ENCODE measurements at regions not wholly inside any gene's neighbourhood (a gene's known extent, or its start where the extent isn't known, plus 50 kb on each side); places are given as distances from the start of the nearest gene placed in this dataset.
A peak's percentile ranks its signal among the peaks of the same experiment; 100 is the strongest.

DNA sequence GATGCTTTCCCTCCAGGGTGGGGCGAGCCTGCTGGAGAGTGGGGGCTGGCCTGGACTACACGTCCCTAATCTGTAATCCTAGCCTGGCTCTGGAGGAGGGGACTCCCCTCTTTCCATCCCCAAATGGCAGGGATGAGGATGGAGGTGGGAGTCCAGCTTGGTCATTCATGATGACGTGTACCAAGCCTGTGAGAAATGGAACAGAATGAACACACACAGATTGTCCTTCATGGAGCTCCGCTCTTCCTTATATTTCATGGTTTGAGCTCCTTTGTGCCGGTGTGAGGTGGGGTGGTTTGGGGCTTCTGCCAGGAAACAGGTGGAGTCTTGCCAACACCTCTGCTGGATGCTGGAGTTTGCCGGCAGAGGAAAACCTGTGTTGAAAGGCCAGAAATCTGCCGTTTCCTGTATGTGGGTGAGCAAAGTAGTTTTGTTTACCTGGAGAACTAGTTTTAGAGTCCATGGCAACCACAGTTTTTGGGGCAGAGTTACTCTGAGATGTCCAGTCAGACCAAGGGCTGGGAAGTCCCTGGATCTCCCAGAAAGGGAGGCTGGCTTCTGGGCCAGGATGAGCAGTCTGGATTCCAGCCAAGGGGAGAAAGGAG lies 417.6 kb upstream of the MEX3C start:
- Mint-ChIP-seq H3K36me3 (ENCODE audit: low read depth) (no peaks in the 10 kb centered on the region), H3K9me3 (no peaks in the 10 kb centered on the region), H3K4me3 (no peak overlapping the region), H3K27ac (no peak overlapping the region), H3K4me1 (no peaks in the 10 kb centered on the region), H3K27me3 (peaks cover 1% of the 10 kb centered on the region)
- DNase-seq = no peak
- ATAC-seq = no peak

DNA sequence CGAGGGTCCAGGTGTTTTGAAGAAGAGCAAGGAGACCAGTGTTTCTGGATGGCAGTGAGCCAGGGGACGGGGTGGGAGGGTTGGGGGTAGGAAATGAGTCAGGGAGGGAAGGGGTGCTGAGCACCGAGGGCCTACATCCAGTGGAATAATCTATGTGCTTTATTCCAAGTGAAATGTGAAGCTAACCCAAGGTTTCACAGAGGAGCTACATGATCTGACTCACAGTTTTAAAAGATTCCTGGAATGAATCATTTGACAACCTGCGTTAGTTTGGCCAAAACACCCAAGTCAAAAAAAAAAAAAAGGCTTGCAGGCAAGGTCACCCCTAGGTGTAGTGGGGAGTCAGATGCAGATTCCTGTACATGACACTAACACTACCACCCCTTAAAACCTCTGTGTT lies 419.7 kb upstream of the MEX3C start:
- DNase-seq = no peak
- Mint-ChIP-seq H3K27ac (no peak overlapping the region), H3K27me3 (peaks cover 9% of the 10 kb centered on the region), H3K9me3 (no peaks in the 10 kb centered on the region), H3K4me3 (no peak overlapping the region), H3K4me1 (no peaks in the 10 kb centered on the region), H3K36me3 (ENCODE audit: low read depth) (no peaks in the 10 kb centered on the region)
- ATAC-seq = no peak

DNA sequence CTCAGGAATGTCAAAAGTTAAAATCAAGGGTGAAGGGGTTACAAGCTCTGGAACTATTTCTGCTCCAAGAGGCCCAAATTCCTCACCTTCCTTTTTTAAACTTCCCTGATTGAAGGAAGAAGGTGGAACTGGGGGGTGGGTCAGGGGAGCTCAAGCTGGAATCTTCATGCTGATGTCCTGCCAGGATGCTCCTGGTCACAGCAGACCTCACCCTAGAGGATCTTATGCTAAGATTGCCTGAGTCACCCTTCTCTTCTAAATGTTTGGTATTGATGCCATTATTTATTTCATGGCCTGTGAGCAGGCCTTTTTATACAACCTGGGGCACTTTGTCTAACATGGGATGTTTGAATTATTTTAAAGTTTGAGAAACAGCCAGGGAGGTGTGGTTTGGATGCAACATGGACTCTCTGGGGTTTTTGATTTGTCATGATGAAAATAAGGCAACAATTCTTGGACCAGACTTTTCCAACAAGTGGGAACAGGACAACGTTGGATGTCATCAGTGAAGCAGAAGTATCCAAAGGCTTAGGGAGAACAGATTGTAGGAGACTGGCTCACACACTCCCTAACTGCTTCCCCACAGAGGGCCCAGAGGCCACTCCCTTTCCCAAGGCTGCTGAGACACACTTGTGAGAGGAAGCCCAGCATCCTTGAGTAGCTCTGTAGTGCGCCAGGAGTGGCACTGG lies 420.2 kb upstream of the MEX3C start:
- Mint-ChIP-seq H3K4me1 (no peaks in the 10 kb centered on the region), H3K36me3 (ENCODE audit: low read depth) (no peaks in the 10 kb centered on the region), H3K4me3 (no peak overlapping the region), H3K9me3 (no peaks in the 10 kb centered on the region), H3K27ac (no peak overlapping the region), H3K27me3 (peaks cover 11% of the 10 kb centered on the region)
- DNase-seq (no peak), ATAC-seq (no peak)

DNA sequence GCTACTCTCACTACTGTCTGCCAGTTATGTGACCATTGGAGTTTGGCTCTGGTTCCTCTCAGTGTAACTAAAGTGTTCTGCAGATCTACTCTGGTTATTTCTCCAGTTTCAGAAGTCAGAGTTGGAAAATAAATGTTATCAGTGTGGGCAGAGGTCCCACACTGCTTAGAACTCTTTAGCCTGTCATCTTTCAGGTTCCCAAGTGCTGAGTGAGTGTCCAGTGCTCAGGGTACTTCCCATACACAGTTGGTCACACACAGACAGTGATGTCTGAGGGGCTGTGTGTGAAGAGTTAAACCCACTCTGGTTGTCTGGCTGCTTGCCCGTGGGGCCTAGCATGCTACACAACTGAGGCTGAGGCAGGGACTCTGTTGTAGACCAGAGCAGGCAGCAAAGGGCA lies 421.8 kb upstream of the MEX3C start:
- Mint-ChIP-seq H3K36me3 (ENCODE audit: low read depth) (no peaks in the 10 kb centered on the region), H3K27ac (no peak overlapping the region), H3K9me3 (no peaks in the 10 kb centered on the region), H3K4me3 (no peak overlapping the region), H3K27me3 (peaks cover 11% of the 10 kb centered on the region), H3K4me1 (no peaks in the 10 kb centered on the region)
- ATAC-seq (no peak), DNase-seq (no peak)

DNA sequence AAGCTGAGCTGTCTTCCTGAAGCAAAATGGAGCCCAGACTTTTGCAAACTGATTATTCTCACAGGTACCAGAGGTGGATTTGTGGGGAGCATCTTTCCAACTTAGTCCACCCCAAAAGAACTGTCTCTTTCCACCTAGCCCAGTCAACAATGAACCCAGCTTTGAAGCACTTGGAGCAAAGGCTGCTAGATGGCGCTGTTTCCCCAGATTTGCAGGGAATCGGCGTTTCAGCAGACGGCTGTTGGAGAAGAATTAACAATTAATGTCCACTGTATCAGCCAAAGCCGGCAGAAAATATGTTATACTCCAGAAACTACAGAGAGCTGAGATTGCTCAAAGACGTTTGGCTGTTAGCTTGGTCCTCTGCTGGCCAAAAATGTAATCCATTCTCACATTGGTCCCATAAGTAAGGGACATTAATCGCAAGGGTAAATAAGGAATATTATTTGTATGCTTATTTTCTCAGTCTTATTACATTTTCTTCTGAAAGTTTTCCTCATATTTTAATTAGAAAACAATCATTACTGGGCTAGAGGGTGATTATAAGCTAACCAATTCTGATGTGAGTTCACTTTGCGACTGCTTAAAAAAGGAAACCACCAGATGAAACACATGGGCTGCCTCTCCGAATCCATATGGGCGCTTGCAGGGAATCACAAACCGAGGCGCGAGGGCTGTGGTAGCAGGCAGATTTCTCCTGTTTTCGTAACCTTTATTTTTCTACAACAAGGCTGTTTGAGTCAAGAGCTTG lies 423.8 kb upstream of the MEX3C start:
- H3K4me3 Mint-ChIP-seq = no peak overlapping the region
- H3K27ac Mint-ChIP-seq = no peak overlapping the region
- H3K9me3 Mint-ChIP-seq = no peaks in the 10 kb centered on the region
- no peaks in the 10 kb centered on the region for H3K36me3 Mint-ChIP-seq (ENCODE audit: low read depth)
- no peak for ATAC-seq
- H3K4me1 Mint-ChIP-seq = no peaks in the 10 kb centered on the region
- DNase-seq = peak; percentile 45
- peaks cover 11% of the 10 kb centered on the region for H3K27me3 Mint-ChIP-seq

DNA sequence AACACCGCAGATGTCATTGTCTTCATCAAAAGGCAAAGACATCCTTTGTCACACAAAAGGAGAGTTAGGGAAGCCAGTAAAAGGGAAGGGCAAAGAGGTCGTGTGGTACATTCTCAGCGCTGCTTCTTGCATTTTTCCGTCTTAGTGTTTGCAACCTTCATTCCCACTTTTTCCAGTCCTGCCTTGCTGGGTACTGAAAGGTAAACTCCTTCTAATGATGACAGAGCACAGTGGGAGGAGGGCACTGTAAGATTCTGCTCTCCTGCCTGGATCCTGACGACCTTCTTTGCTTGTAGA lies 424.3 kb upstream of the MEX3C start:
- no peak for DNase-seq
- Mint-ChIP-seq H3K9me3 (no peaks in the 10 kb centered on the region), H3K27ac (no peak overlapping the region), H3K36me3 (ENCODE audit: low read depth) (no peaks in the 10 kb centered on the region), H3K27me3 (peaks cover 11% of the 10 kb centered on the region), H3K4me3 (no peak overlapping the region), H3K4me1 (no peaks in the 10 kb centered on the region)
- ATAC-seq = no peak

DNA sequence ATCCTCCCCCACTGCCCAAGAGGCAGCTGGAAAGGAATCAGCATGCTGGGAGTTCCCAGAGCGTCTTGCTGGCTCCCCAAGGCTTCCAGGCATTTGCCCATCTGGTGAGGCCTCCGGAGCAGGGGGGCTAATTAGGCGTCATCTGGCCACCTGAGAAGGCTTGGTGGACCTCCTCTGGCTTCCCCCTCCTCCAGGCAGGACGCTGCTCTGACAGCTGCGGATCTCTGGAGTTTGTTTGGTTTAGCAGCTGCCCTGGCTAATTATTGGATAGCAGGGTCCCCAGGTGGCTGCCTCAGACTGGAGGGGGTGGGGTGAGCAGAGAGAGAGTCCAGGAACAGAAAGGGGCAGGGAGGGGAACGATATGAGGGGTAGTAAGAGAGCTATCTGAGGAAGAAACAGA lies 425.2 kb upstream of the MEX3C start:
- DNase-seq = no peak
- Mint-ChIP-seq H3K27me3 (peaks cover 11% of the 10 kb centered on the region), H3K9me3 (no peaks in the 10 kb centered on the region), H3K4me1 (no peaks in the 10 kb centered on the region), H3K27ac (no peak overlapping the region), H3K4me3 (no peak overlapping the region), H3K36me3 (ENCODE audit: low read depth) (no peaks in the 10 kb centered on the region)
- no peak for ATAC-seq

DNA sequence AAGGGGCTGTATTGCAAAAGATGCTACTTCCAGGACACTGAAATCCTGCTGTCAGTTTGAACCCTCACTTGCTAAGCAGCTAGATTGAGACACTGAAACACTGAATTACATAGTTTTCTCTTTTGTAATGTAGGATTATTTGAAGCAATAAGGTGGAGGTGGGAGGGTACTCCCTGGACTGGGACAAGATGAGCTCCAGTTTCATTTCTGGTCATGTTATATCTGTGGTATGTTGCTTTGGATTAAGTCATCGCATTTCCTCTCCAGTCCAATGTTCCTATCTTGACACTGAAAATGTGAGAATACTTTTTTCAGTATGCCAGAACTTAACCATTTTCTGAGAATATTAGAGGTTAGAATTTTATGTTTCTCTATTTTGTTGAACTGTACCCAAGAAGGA lies 426.2 kb upstream of the MEX3C start:
- no peak for DNase-seq

DNA sequence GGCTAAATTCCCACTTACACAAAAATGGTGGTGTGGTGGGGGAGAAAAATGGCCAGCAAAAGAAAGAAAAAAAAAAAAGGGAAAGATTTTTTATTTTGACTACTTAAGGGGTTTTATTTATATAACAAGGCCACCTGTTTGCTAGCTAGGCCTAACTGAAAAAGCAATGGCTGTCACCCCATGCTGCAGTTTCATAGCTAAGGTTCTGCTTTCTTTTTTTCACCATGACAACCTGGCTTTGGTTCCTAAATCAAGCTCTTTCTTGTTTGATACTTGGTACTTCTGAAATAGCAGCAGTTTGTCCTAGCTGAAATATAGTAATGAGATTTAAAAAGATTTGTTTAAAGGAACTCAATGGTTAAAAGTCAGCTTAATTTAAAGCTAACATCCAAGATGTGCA lies 433.2 kb upstream of the MEX3C start:
- H3K9me3 Mint-ChIP-seq = peaks cover 2% of the 10 kb centered on the region
- no peak overlapping the region for H3K4me3 Mint-ChIP-seq
- no peaks in the 10 kb centered on the region for H3K4me1 Mint-ChIP-seq
- DNase-seq = no peak
- no peak overlapping the region for H3K27ac Mint-ChIP-seq
- H3K27me3 Mint-ChIP-seq = no peaks in the 10 kb centered on the region
- ATAC-seq = no peak
- no peaks in the 10 kb centered on the region for H3K36me3 Mint-ChIP-seq (ENCODE audit: low read depth)

More for the DNA sequence above, 426.2 kb upstream of the MEX3C start:
- Mint-ChIP-seq H3K9me3 (no peaks in the 10 kb centered on the region), H3K4me3 (no peak overlapping the region), H3K36me3 (ENCODE audit: low read depth) (no peaks in the 10 kb centered on the region), H3K27me3 (peaks cover 11% of the 10 kb centered on the region), H3K27ac (no peak overlapping the region), H3K4me1 (no peaks in the 10 kb centered on the region)
- no peak for ATAC-seq

DNA sequence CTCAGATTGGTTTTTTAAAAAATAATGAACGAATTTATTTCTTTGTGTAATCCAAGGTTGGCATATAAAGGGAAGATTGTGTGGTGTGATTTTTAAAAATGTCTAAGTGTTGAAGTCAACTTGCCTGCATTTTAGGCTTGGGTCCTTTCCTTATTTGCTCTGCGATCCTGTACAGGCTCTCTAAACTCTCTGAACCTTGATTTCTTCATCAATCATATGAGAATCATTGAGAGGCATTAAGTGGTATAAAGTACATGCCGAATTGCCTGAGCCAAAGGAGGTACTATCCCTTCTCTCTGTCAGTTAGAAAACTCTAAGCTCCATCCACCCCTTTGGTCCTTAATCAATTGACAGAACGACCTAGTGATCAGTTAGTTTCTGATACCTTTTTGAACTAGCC lies 440.4 kb upstream of the MEX3C start:
- ATAC-seq = no peak
- no peak for DNase-seq
- Mint-ChIP-seq H3K27ac (no peak overlapping the region), H3K27me3 (peaks cover 2% of the 10 kb centered on the region), H3K4me1 (no peaks in the 10 kb centered on the region), H3K4me3 (no peak overlapping the region), H3K9me3 (peaks cover 15% of the 10 kb centered on the region), H3K36me3 (ENCODE audit: low read depth) (no peaks in the 10 kb centered on the region)

DNA sequence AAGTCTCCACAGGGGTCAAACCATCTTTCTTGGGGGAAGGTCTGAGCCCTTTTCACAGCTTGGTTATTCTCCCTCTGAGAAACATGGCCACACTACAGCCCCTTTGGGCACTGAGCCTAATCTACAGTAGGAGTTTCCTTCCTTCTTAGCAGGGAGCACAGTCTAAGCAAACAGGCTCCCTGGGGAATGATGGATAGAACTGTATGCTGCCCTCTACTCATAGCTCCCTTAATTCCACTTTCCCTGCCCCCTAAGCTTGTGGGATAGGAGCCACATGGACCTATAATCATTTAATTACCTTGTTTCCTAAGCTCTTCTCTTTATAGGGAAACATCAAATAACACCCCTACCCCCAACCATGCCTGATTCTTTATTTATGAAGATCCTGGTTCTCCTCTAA lies 442.1 kb upstream of the MEX3C start:
- Mint-ChIP-seq H3K9me3 (peaks cover 15% of the 10 kb centered on the region), H3K27ac (no peak overlapping the region), H3K4me3 (no peak overlapping the region), H3K36me3 (ENCODE audit: low read depth) (no peaks in the 10 kb centered on the region), H3K4me1 (no peaks in the 10 kb centered on the region), H3K27me3 (peaks cover 4% of the 10 kb centered on the region)
- DNase-seq = no peak
- ATAC-seq = no peak

DNA sequence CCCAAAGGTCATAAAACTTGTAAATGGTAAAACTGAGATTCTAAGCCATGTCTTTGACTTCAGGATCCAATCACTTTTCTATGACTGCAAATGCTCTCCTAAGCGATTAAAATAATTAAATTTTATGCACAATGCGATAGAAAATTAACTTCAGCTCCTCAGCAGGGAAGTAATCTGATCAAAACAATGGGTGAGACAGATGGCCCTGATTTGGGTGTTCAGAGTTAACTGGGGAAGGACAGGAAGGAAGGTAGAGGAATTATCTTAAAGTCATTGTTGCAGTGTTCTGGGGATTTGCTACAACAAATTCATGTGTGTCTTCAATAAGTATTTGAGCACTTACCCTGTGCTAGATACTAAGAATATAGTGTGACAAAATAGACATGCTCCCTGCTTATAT lies 446.0 kb upstream of the MEX3C start:
- ATAC-seq = no peak
- H3K27ac Mint-ChIP-seq = no peak overlapping the region
- H3K27me3 Mint-ChIP-seq = peaks cover 3% of the 10 kb centered on the region
- H3K9me3 Mint-ChIP-seq = no peaks in the 10 kb centered on the region
- H3K4me1 Mint-ChIP-seq = no peaks in the 10 kb centered on the region
- H3K4me3 Mint-ChIP-seq = no peak overlapping the region
- DNase-seq = no peak
- no peaks in the 10 kb centered on the region for H3K36me3 Mint-ChIP-seq (ENCODE audit: low read depth)

DNA sequence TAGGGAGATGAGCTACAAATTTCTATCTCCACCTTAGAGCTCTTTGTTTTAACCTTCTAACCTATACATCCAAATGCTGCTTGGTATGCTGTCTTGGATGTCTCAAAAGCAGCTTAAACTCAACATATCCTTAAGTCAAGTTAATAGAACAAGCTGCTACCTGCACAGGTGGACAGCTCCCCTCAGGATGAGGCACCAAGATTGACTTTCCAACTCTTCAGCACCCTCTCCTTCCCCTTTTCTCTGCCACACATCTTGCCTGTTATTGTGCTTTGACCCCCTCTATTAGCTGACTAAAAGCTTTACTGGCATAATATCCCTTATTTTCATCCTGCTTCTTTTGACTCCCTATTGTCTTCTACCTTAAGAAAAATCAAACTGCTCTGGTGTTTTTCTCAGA lies 448.1 kb upstream of the MEX3C start:
- peaks cover 2% of the 10 kb centered on the region for H3K27me3 Mint-ChIP-seq
- no peak overlapping the region for H3K27ac Mint-ChIP-seq
- H3K9me3 Mint-ChIP-seq = no peaks in the 10 kb centered on the region
- DNase-seq (no peak), ATAC-seq (no peak)
- H3K4me1 Mint-ChIP-seq = no peaks in the 10 kb centered on the region
- no peaks in the 10 kb centered on the region for H3K36me3 Mint-ChIP-seq (ENCODE audit: low read depth)
- no peak overlapping the region for H3K4me3 Mint-ChIP-seq

DNA sequence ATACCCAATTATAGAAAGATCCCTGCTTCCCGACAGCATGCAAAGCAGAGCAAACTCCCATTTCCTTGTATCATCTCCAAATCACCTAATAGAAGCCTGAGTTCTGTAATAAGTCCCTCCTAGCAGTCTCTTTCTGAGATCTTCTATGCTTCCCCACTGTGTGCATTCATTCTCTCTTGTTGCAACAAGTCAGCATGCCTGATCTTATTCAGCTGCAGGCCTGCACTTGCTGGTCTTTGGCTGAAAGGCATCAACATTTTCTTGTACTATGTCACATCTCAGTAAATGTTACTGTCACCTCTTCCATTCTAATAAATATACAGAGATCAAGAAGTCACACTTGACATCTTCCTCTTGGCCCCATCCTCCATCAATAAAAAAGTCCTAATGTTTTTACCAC lies 449.9 kb upstream of the MEX3C start:
- Mint-ChIP-seq H3K27ac (no peak overlapping the region), H3K4me1 (no peaks in the 10 kb centered on the region), H3K36me3 (ENCODE audit: low read depth) (no peaks in the 10 kb centered on the region), H3K27me3 (peaks cover 6% of the 10 kb centered on the region), H3K9me3 (no peaks in the 10 kb centered on the region), H3K4me3 (no peak overlapping the region)
- DNase-seq = no peak
- no peak for ATAC-seq

DNA sequence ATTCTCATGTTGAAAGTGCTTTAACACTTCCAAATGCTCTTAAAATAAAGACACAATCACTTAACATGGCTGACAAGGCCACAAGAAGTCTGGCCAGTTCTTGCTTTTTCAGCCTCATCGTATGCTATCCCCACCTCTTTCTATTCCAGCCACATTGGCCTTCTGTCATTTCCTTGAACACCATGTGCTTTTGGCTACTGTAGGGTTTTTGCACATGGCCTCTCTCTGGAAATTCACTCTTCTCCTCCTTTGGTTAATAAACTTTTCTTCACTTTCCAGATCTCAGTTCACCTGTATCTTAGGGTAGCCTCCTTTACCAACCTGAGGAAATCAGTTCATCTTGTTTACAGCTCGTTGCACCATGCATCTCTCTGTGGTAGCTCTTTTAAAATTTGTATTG lies 450.5 kb upstream of the MEX3C start:
- ATAC-seq (no peak), DNase-seq (no peak)
- H3K4me3 Mint-ChIP-seq = no peak overlapping the region
- no peaks in the 10 kb centered on the region for H3K4me1 Mint-ChIP-seq
- peaks cover 6% of the 10 kb centered on the region for H3K27me3 Mint-ChIP-seq
- no peaks in the 10 kb centered on the region for H3K9me3 Mint-ChIP-seq
- H3K27ac Mint-ChIP-seq = no peak overlapping the region
- no peaks in the 10 kb centered on the region for H3K36me3 Mint-ChIP-seq (ENCODE audit: low read depth)

Data from activated naive CD8-positive, alpha-beta T cell treated with anti-CD3 and anti-CD28 coated beads, Interleukin-2, amount 50 U/mL, for 24 hours (primary cell).